Spinal cord (tissue), 9 donors: ENCODE measurements at regions not wholly inside any gene's neighbourhood (a gene's known extent, or its start where the extent isn't known, plus 50 kb on each side); places are given as distances from the start of the nearest gene placed in this dataset.

Experiments
- DNase-seq, 6 donors: peaks; one replicate each; pipeline versions ENCODE4 v3.0.0 to v3.0.0-alpha.2; 2013 to 2015; ENCODE audit warnings: low spot score in 6 of 6, low read depth in 4 of 6
- H3K27ac ChIP-seq: one replicate; pipeline ENCODE4 v1.5.1; 2013; ENCODE audit warnings: low read depth, low read length, control low read depth
- H3K27me3 ChIP-seq: one replicate; pipeline ENCODE4 v1.6.1; 2013; ENCODE audit warnings: low read length; ENCODE audit not compliant: control insufficient read depth, insufficient read depth
- H3K36me3 ChIP-seq: one replicate; pipeline ENCODE4 v1.6.1; 2013; ENCODE audit warnings: low read length; ENCODE audit not compliant: control insufficient read depth, insufficient read depth
- H3K4me1 ChIP-seq: one replicate; pipeline ENCODE4 v1.6.1; 2013; ENCODE audit warnings: low read length; ENCODE audit not compliant: control insufficient read depth, insufficient read depth
- H3K4me3 ChIP-seq: one replicate; pipeline ENCODE4 v1.5.1; 2013; ENCODE audit warnings: low read depth, low read length, control low read depth
- H3K9me3 ChIP-seq: one replicate; pipeline ENCODE4 v1.6.1; 2013; ENCODE audit warnings: low read length; ENCODE audit not compliant: control insufficient read depth, insufficient read depth
- WGBS: methylation state at CpG from one replicate; pipeline ENCODE4 v1.1.5; 2013; ENCODE audit warnings: missing lambda C conversion rate; ENCODE audit not compliant: insufficient coverage; 5-methylcytosine and 5-hydroxymethylcytosine counted together
- donor health status: healthy.

DNA sequence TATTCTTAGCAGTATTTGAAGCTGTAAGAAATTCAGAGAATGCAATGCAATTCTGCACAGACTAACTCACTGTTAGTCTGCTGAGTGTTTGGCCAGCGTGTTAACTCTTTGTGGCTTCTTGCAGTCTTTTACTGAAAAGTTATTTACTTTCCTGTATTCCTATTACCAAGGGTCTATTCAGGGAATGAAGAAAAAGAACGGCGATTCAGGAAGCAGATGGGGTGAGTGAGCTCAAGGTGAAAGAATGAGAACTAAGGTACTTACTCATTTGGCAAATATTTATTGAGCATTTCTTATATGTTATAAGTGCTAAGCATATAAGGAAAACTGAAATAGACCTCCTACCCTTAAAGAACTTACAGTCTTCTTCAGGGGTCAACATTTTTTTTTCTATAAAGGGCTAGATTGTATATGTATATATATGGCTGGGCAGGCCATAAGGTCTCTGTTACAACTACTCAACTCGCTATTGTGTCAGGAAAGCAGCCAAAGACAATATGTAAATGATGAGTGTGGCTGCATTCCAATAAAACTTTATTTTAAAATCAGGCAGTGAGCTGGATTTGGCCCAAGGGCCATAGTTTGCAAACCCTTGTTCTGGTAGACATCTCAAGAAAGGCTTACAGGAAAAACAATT is 271.9 kb upstream of the GADL1 start:
- H3K27me3 ChIP-seq, result no peaks in the 10 kb centered on the region
- H3K36me3 ChIP-seq, result no peaks in the 10 kb centered on the region
- no peak overlapping the region for H3K4me3 ChIP-seq
- no peak overlapping the region for H3K27ac ChIP-seq
- no CpG with 5 or more reads among the region's 4 CpGs for WGBS
- peak in 1 of 6 donors; percentile 86 for DNase-seq
- H3K9me3 ChIP-seq, result no peaks in the 10 kb centered on the region
- H3K4me1 ChIP-seq, result no peaks in the 10 kb centered on the region

DNA sequence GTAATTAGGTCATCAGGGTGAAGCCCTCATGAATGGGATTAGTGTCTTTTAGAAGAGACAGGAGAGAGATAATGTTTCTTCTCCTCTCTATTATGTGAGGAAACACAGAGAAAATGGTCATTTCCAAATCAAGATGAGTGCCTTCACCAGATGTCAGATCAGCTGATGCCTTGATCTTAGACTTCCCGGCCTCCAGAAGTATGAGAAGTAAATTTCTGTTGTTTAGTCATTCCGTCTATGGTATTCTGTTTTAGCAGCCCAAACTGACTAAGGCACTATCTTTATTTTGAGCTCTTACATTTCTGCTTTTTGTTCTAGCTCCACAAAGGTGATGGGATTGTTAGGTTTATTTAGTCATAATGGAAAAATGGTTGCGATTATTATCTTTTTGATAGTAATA is 273.2 kb upstream of the GADL1 start:
- Histone ChIP-seq H3K9me3 (no peaks in the 10 kb centered on the region), H3K27ac (no peak overlapping the region), H3K27me3 (no peaks in the 10 kb centered on the region), H3K4me1 (no peaks in the 10 kb centered on the region), H3K36me3 (no peaks in the 10 kb centered on the region), H3K4me3 (no peak overlapping the region)
- no CpG with 5 or more reads among the region's 3 CpGs for WGBS
- DNase-seq, result no peak

- WGBS, result 100% methylated on average over 1 of the region's 2 CpGs
- Histone ChIP-seq H3K4me1 (no peaks in the 10 kb centered on the region), H3K36me3 (no peaks in the 10 kb centered on the region), H3K27ac (no peak overlapping the region), H3K4me3 (no peak overlapping the region), H3K27me3 (no peaks in the 10 kb centered on the region), H3K9me3 (no peaks in the 10 kb centered on the region)
- DNase-seq, result no peak
Observed at GRCh38 chr3:31170932-31171670, 276.6 kb upstream of the GADL1 start.

GRCh38 chr3:31172336-31172735 is 277.9 kb upstream of the GADL1 start:
- DNase-seq, result no peak
- no peak overlapping the region for H3K27ac ChIP-seq
- no peaks in the 10 kb centered on the region for H3K27me3 ChIP-seq
- H3K4me3 ChIP-seq, result no peak overlapping the region
- H3K36me3 ChIP-seq, result no peaks in the 10 kb centered on the region
- H3K9me3 ChIP-seq, result no peaks in the 10 kb centered on the region
- WGBS, result no CpG with 5 or more reads among the region's 4 CpGs
- no peaks in the 10 kb centered on the region for H3K4me1 ChIP-seq

DNA sequence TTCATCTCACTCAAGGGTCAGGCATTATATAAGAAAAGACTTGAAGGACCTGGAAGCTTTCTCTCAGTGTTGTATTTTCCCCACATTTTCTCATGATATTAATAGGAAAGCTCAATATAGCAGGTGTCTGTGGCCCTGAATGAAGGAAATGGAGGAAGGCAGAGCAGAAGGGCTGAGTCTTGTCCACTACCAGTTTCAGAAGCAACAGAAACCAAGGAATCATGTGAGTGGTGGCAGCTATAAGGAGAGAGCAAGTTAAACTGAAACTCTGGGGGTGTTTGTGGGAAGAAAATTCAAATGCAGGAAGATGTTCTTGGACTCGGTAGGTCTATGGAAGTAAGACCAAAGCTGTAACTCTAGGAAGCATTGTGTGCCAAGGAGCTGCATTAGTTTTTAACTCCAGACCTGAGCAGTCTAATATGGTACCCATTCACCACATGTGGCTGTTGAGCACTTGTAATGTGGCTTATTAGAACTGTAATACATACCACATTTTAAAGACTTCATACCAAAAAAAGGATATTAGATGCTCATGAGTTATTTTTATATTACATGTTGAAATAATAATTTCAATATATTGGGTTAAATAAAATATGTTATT is 278.8 kb upstream of the GADL1 start:
- no peak for DNase-seq
- no peak overlapping the region for H3K27ac ChIP-seq
- no peaks in the 10 kb centered on the region for H3K27me3 ChIP-seq
- WGBS, result 100% methylated on average over 1 of the region's 1 CpG
- H3K4me3 ChIP-seq, result no peak overlapping the region
- no peaks in the 10 kb centered on the region for H3K4me1 ChIP-seq
- H3K9me3 ChIP-seq, result no peaks in the 10 kb centered on the region
- no peaks in the 10 kb centered on the region for H3K36me3 ChIP-seq

GRCh38 chr3:31174079-31174478 is 279.6 kb upstream of the GADL1 start:
- no peaks in the 10 kb centered on the region for H3K9me3 ChIP-seq
- no peaks in the 10 kb centered on the region for H3K36me3 ChIP-seq
- 50% methylated on average over 1 of the region's 3 CpGs for WGBS
- no peak overlapping the region for H3K4me3 ChIP-seq
- H3K4me1 ChIP-seq, result no peaks in the 10 kb centered on the region
- no peak overlapping the region for H3K27ac ChIP-seq
- no peaks in the 10 kb centered on the region for H3K27me3 ChIP-seq
- DNase-seq, result no peak

DNA sequence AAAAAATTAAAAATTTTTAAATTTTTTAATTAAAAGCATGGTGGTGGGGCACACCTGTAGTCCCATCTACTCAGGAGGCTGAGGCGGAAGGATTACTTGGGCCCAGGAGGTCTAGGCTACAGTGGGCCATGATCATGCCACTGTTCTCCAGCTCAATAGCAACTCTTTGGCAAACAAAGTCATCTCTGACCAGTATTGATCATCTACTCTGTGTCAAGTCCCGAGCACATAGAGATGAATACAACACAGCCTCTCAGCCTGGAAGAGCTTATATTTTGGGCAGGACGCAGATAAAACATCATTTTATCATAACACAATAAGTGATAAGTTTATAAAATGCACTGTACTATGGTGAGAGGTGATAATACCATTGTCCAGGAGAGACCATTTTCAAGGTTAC is 281.6 kb upstream of the GADL1 start:
- 92% methylated on average over 2 of the region's 3 CpGs for WGBS
- DNase-seq, result no peak
- H3K4me1 ChIP-seq, result no peaks in the 10 kb centered on the region
- H3K36me3 ChIP-seq, result no peaks in the 10 kb centered on the region
- H3K27ac ChIP-seq, result no peak overlapping the region
- no peaks in the 10 kb centered on the region for H3K9me3 ChIP-seq
- H3K27me3 ChIP-seq, result no peaks in the 10 kb centered on the region
- H3K4me3 ChIP-seq, result no peak overlapping the region

DNA sequence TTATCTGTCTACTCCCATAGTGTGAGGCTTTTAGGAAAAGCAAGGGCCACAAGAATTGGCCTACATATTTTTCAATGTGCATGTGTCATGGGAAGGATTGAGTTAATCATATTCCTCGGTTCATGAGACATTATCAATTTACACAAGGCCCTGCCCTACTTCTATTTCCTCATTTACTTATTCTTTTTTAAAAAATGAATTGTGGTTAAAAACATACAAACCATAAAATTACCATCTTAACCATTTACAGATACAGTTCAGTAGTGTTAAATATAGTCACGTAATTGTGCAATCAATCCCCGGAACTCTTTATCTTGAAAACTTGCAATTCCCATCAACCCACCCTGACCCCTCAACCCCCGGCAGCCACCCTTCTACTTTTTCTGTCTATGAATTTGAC is 284.0 kb upstream of the GADL1 start:
- Histone ChIP-seq H3K27ac (no peak overlapping the region), H3K27me3 (no peaks in the 10 kb centered on the region), H3K4me1 (no peaks in the 10 kb centered on the region), H3K9me3 (no peaks in the 10 kb centered on the region), H3K4me3 (no peak overlapping the region), H3K36me3 (no peaks in the 10 kb centered on the region)
- WGBS, result no CpG with 5 or more reads among the region's 4 CpGs
- no peak for DNase-seq

- Histone ChIP-seq H3K4me3 (no peak overlapping the region), H3K4me1 (no peaks in the 10 kb centered on the region), H3K27me3 (no peaks in the 10 kb centered on the region), H3K9me3 (no peaks in the 10 kb centered on the region), H3K36me3 (no peaks in the 10 kb centered on the region), H3K27ac (no peak overlapping the region)
- DNase-seq, result no peak
- 67% methylated on average over 1 of the region's 3 CpGs for WGBS
Observed at GRCh38 chr3:31179768-31180167, 285.3 kb upstream of the GADL1 start.

DNA sequence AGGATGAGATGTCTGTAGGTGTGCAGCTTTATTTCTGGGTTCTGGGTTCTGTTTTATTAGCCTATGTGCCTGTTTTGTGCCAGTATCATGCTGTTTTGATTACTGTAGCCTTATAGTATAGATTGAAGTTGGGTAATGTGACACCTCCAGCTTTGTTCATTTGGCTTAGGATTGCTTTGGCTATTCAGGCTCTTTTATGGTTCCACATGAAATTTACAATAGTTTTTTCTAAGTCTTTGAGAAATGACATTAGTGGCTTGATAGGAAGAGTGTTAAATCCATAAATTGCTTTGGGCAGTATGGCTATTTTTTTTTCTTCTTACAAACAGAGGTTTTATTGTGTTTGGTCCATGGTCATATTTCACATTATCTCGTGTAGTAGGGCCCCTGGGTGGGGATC is 285.8 kb upstream of the GADL1 start:
- no peaks in the 10 kb centered on the region for H3K4me1 ChIP-seq
- H3K4me3 ChIP-seq, result no peak overlapping the region
- H3K36me3 ChIP-seq, result no peaks in the 10 kb centered on the region
- no peaks in the 10 kb centered on the region for H3K27me3 ChIP-seq
- 57% methylated on average over 1 of the region's 1 CpG for WGBS
- no peaks in the 10 kb centered on the region for H3K9me3 ChIP-seq
- H3K27ac ChIP-seq, result no peak overlapping the region
- no peak for DNase-seq
